HCT116 (cell line): ENCODE measurements at regions not wholly inside any gene's neighbourhood (a gene's known extent, or its start where the extent isn't known, plus 50 kb on each side); places are given as distances from the start of the nearest gene placed in this dataset.
"Not testable (repeated sequence)": the region's sequence is repeated elsewhere in the genome, so short reads cannot be mapped to it uniquely, and the experiment has no call there.

Source experiments
- ATAC-seq: fragments of 200-7000 bp; cut with Tn5 transposase; 2 replicates; pipeline ENCODE4 v1.9.1; 2020; ENCODE audit warnings: mild to moderate bottlenecking, moderate library complexity
- BruUV-seq: library from RNA; stranded (reverse); fragments of 400-500 nt; replicated peaks from 2 replicates; lab custom pipeline; 2021; lab: Mats Ljungman, UMichigan
- CTCF ChIA-PET: fragments of 300-600 bp; sonication (Branson Sonifier 250); formaldehyde crosslinking; loops from one replicate; lab custom pipeline; 2021; ENCODE audit warnings: antibody characterized with exemption; lab: Charles Lee
- POLR2A ChIA-PET: fragments of 300-600, 350-600 bp; sonication (Branson Sonifier 250); formaldehyde crosslinking; loops from one replicate; lab custom pipeline; 2021; ENCODE audit warnings: antibody characterized with exemption; lab: Charles Lee
- RAD21 ChIA-PET, 2 experiments: fragments of 300-600 bp; sonication (Branson Sonifier 250); formaldehyde crosslinking; loops; one replicate each; lab custom pipeline; 2023; ENCODE audit warnings: low total read pairs in 2 of 2; ENCODE audit not compliant: uncharacterized antibody in 2 of 2, unreplicated experiment in 2 of 2, low non-redundant PET in 1 of 2; lab: Charles Lee
- DNase-seq: peaks from one replicate; pipeline ENCODE4 v3.0.0-alpha.2; 2010; ENCODE audit warnings: low read depth, low spot score
- H2AFZ ChIP-seq: fragments of 200-600 bp; shearing (Covaris generic), sonication (generic); 2 replicates; pipeline ENCODE4 v1.6.1; 2017; ENCODE audit warnings: low read depth, mixed run types, mixed read lengths, antibody characterized with exemption, low read length; ENCODE audit not compliant: poor library complexity, severe bottlenecking
- H3K27ac ChIP-seq: 2 replicates; pipeline ENCODE4 v1.5.1; 2012; ENCODE audit warnings: low read depth, low read length
- H3K27me3 ChIP-seq: fragments of 200-600 bp; sonication (generic); 2 replicates; pipeline ENCODE4 v1.6.1; 2016; ENCODE audit warnings: mixed run types, low read length, mixed read lengths; ENCODE audit not compliant: insufficient read depth
- H3K36me3 ChIP-seq, 2 experiments: fragments of 200-500 bp in 1 of 2; fragments of 200-600 bp in 1 of 2; sonication (Bioruptor generic) in 1 of 2; sonication (generic) in 1 of 2; 2 replicates each; pipeline versions ENCODE4 v1.5.1 to v1.6.1; 2014 to 2016; ENCODE audit warnings: low read length in 2 of 2, inconsistent platforms in 1 of 2, mixed read lengths in 1 of 2, mixed run types in 1 of 2; ENCODE audit not compliant: insufficient read depth in 2 of 2, control insufficient read depth in 1 of 2
- H3K4me1 ChIP-seq, 2 experiments: fragments of 200-600 bp in 1 of 2; sonication (generic) in 1 of 2; 2 replicates each; pipeline versions ENCODE4 v1.5.1 to v1.6.1; 2012 to 2017; ENCODE audit warnings: low read length in 2 of 2, inconsistent platforms in 1 of 2, mild to moderate bottlenecking in 1 of 2, mixed read lengths in 1 of 2, mixed run types in 1 of 2, moderate library complexity in 1 of 2; ENCODE audit not compliant: insufficient read depth in 2 of 2, control insufficient read depth in 1 of 2
- H3K4me2 ChIP-seq: fragments of 200-600 bp; sonication (generic); 2 replicates; pipeline ENCODE4 v1.6.1; 2017; ENCODE audit warnings: mixed run types, low read length, mixed read lengths
- H3K4me3 ChIP-seq, 2 experiments: fragments of 200-600 bp in 1 of 2; sonication (generic) in 1 of 2; replicated peaks in 1 of 2; 2 replicates each; pipeline ENCODE4 v1.5.1; 2011 to 2016; ENCODE audit warnings: low read length in 2 of 2, control low read depth in 1 of 2, low read depth in 1 of 2, mild to moderate bottlenecking in 1 of 2, mixed read lengths in 1 of 2, mixed run types in 1 of 2
- H3K79me2 ChIP-seq: fragments of 200-600 bp; sonication (generic); 2 replicates; pipeline ENCODE4 v1.6.1; 2017; ENCODE audit warnings: mild to moderate bottlenecking, mixed run types, low read length, moderate library complexity, mixed read lengths; ENCODE audit not compliant: insufficient read depth
- H3K9ac ChIP-seq: fragments of 200-600 bp; sonication (generic); 2 replicates; pipeline ENCODE4 v1.6.1; 2016; ENCODE audit warnings: low read length, mixed read lengths
- H3K9me2 ChIP-seq: fragments of 200-600 bp; sonication (generic), shearing (Covaris generic); 2 replicates; pipeline ENCODE4 v1.6.1; 2017; ENCODE audit warnings: mixed run types, mild to moderate bottlenecking, moderate library complexity; ENCODE audit not compliant: insufficient read depth
- H3K9me3 ChIP-seq, 2 experiments: fragments of 200-500 bp in 1 of 2; fragments of 200-600 bp in 1 of 2; sonication (Bioruptor generic) in 1 of 2; sonication (generic) in 1 of 2; 2 replicates each; pipeline ENCODE4 v1.6.1; 2014 to 2017; ENCODE audit warnings: low read length in 2 of 2, mixed read lengths in 2 of 2, inconsistent platforms in 1 of 2, low read depth in 1 of 2, mild to moderate bottlenecking in 1 of 2, mixed run types in 1 of 2, moderate library complexity in 1 of 2; ENCODE audit not compliant: control insufficient read depth in 1 of 2, insufficient read depth in 1 of 2
- H4K20me1 ChIP-seq: fragments of 200-600 bp; sonication (generic), shearing (Covaris generic); 2 replicates; pipeline ENCODE4 v1.6.1; 2017; ENCODE audit warnings: mixed run types, mild to moderate bottlenecking, moderate library complexity; ENCODE audit not compliant: insufficient read depth
- ATF3 ChIP-seq: IDR thresholded peaks from 2 replicates; pipeline ENCODE4 v1.6.1; 2012
- CEBPB ChIP-seq: IDR thresholded peaks from 2 replicates; pipeline ENCODE4 v1.6.1; 2012; ENCODE audit warnings: low read depth
- EZH2 ChIP-seq: fragments of 200-600 bp; sonication (generic); IDR thresholded peaks from 2 replicates; pipeline ENCODE4 v1.6.1; 2017; ENCODE audit warnings: antibody characterized with exemption, mixed run types
- EZH2phosphoT487 ChIP-seq: fragments of 200-600 bp; IDR thresholded peaks from 2 replicates; pipeline ENCODE4 v1.6.1; 2018; ENCODE audit warnings: antibody characterized with exemption, borderline replicate concordance
- FOSL1 ChIP-seq: IDR thresholded peaks from 2 replicates; pipeline ENCODE4 v1.6.1; 2012; ENCODE audit warnings: low read depth
- POLR2A ChIP-seq: IDR thresholded peaks from 2 replicates; pipeline ENCODE4 v1.7.0; 2011; ENCODE audit warnings: borderline replicate concordance; ENCODE audit not compliant: insufficient read depth, insufficient read length; ENCODE audit errors: extremely low read depth
- POLR2AphosphoS5 ChIP-seq: IDR thresholded peaks from 2 replicates; pipeline ENCODE4 v1.6.1; 2011; ENCODE audit warnings: mild to moderate bottlenecking, low read depth, low read length, moderate library complexity
- SIN3A ChIP-seq: IDR thresholded peaks from 2 replicates; pipeline ENCODE4 v1.6.1; 2012; ENCODE audit warnings: low read depth
- SP1 ChIP-seq: IDR thresholded peaks from 2 replicates; pipeline ENCODE4 v1.6.1; 2012; ENCODE audit warnings: low read depth
- TCF7L2 ChIP-seq: IDR thresholded peaks from 2 replicates; pipeline ENCODE4 v1.7.0; 2011; ENCODE audit warnings: borderline replicate concordance, inconsistent platforms; ENCODE audit not compliant: insufficient read depth, insufficient read length; ENCODE audit errors: extremely low read depth
- ZBTB33 ChIP-seq: IDR thresholded peaks from 2 replicates; pipeline ENCODE4 v1.6.1; 2011; ENCODE audit warnings: mild to moderate bottlenecking, low read length, moderate library complexity; ENCODE audit not compliant: insufficient replicate concordance; ENCODE audit errors: extremely low read depth
- intact Hi-C: fragments of 100-400 bp; cut with micrococcal nuclease; formaldehyde crosslinking; loops from 2 replicates; pipeline ENCODE4 v1.10.0; 2022

- BruUV-seq = no TSS peak
- no peak overlapping the region for H3K4me3 ChIP-seq
- H2AFZ ChIP-seq = no peak overlapping the region
- RAD21 ChIA-PET = no interaction called here
- TF ChIP-seq ZBTB33 = no peak
- TF ChIP-seq EZH2 = no peak
- no peak for TF ChIP-seq FOSL1
- TF ChIP-seq TCF7L2 = no peak
- TF ChIP-seq EZH2phosphoT487 = no peak
- TF ChIP-seq SP1 = no peak
- no peak for TF ChIP-seq POLR2AphosphoS5
- TF ChIP-seq CEBPB = no peak
- TF ChIP-seq POLR2A = no peak
- no peak for TF ChIP-seq ATF3
- no peak for TF ChIP-seq SIN3A
- H3K4me2 ChIP-seq = no peak overlapping the region
- H4K20me1 ChIP-seq = no peaks in the 10 kb centered on the region
- ATAC-seq = no peak
- no peaks in the 10 kb centered on the region for H3K4me1 ChIP-seq
- H3K27ac ChIP-seq = no peak overlapping the region
- H3K27me3 ChIP-seq = no peaks in the 10 kb centered on the region
- POLR2A ChIA-PET = no interaction called here
- H3K36me3 ChIP-seq = no peaks in the 10 kb centered on the region
- DNase-seq = no peak
- H3K9me3 ChIP-seq = peaks cover 0 to 9% of the 10 kb centered on the region in 2 experiments; a peak in 2 of 4 replicates
- no peaks in the 10 kb centered on the region for H3K79me2 ChIP-seq
- H3K9ac ChIP-seq = no peak overlapping the region
- CTCF ChIA-PET = no interaction called here
- H3K9me2 ChIP-seq = no peaks in the 10 kb centered on the region
- intact Hi-C loops = no loop called here
Measured at GRCh38 chr11:21658654-21659193, 534.2 kb upstream of the ANO5 start.

GRCh38 chr11:21659377-21659776, 533.5 kb upstream of the ANO5 start:
- H3K4me1 ChIP-seq, RAD21 ChIA-PET, DNase-seq, CTCF ChIA-PET, H3K9me2 ChIP-seq, H4K20me1 ChIP-seq, BruUV-seq, intact Hi-C loops, H3K36me3 ChIP-seq, H3K9ac ChIP-seq, H3K27ac ChIP-seq, H2AFZ ChIP-seq, H3K27me3 ChIP-seq, POLR2A ChIA-PET, H3K79me2 ChIP-seq, H3K4me2 ChIP-seq, ATAC-seq, H3K4me3 ChIP-seq: not testable (repeated sequence)
- peaks cover 4 to 13% of the 10 kb centered on the region in 2 experiments; a peak in 2 of 4 replicates for H3K9me3 ChIP-seq
